Peyer's patch (tissue), 4 donors: ENCODE measurements at regions not wholly inside any gene's neighbourhood (a gene's known extent, or its start where the extent isn't known, plus 50 kb on each side); places are given as distances from the start of the nearest gene placed in this dataset.
"Not testable (repeated sequence)": the region's sequence is repeated elsewhere in the genome, so short reads cannot be mapped to it uniquely, and the experiment has no call there.

Experiments
- POLR2A ChIP-seq, 2 donors: fragments of 450-650 bp; IDR thresholded peaks; one replicate each; pipeline ENCODE4 v1.5.1; 2017; ENCODE audit warnings: antibody characterized with exemption in 2 of 2, mild to moderate bottlenecking in 2 of 2, moderate library complexity in 2 of 2
- TF ChIP-seq, protein P1 (sequence below), 6 experiments: fragments of 450-650 bp in 4 of 6; fragments of 200-600 bp in 2 of 6; sonication (generic) in 1 of 6; IDR thresholded peaks; one replicate each; pipeline ENCODE4 v1.5.1; 2017 to 2019; ENCODE audit warnings: antibody characterized with exemption in 6 of 6, mild to moderate bottlenecking in 3 of 6, moderate library complexity in 1 of 6

DNA sequence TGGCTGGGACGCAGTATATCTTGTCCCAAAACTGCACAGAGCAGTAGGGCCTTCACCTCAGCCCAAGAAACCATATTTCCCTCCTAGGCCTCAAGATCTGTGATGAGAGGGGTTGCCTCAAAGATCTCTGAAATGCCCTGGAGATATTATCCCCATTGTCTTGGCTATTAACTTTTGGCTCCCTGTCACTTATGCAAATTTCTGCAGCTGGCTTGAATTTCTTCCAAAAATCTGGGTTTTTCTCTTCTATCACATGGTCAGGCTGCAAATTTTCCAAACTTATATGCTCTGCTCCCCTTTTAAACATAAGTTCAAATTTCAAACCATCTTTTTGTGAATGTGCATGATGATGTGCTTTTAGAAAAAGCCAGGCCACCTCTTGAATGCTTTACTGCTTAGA, 809.2 kb upstream of the CDH18 start:
- TF ChIP-seq POLR2A (IDR thresholded peaks at IDR 0.05), result not testable (repeated sequence)
- TF ChIP-seq, protein P1, sequence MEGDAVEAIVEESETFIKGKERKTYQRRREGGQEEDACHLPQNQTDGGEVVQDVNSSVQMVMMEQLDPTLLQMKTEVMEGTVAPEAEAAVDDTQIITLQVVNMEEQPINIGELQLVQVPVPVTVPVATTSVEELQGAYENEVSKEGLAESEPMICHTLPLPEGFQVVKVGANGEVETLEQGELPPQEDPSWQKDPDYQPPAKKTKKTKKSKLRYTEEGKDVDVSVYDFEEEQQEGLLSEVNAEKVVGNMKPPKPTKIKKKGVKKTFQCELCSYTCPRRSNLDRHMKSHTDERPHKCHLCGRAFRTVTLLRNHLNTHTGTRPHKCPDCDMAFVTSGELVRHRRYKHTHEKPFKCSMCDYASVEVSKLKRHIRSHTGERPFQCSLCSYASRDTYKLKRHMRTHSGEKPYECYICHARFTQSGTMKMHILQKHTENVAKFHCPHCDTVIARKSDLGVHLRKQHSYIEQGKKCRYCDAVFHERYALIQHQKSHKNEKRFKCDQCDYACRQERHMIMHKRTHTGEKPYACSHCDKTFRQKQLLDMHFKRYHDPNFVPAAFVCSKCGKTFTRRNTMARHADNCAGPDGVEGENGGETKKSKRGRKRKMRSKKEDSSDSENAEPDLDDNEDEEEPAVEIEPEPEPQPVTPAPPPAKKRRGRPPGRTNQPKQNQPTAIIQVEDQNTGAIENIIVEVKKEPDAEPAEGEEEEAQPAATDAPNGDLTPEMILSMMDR (IDR thresholded peaks at IDR 0.05), result not testable (repeated sequence)
